ENCODE measurements at regions not wholly inside any gene's neighbourhood (a gene's known extent, or its start where the extent isn't known, plus 50 kb on each side); places are given as distances from the start of the nearest gene placed in this dataset.

DNA sequence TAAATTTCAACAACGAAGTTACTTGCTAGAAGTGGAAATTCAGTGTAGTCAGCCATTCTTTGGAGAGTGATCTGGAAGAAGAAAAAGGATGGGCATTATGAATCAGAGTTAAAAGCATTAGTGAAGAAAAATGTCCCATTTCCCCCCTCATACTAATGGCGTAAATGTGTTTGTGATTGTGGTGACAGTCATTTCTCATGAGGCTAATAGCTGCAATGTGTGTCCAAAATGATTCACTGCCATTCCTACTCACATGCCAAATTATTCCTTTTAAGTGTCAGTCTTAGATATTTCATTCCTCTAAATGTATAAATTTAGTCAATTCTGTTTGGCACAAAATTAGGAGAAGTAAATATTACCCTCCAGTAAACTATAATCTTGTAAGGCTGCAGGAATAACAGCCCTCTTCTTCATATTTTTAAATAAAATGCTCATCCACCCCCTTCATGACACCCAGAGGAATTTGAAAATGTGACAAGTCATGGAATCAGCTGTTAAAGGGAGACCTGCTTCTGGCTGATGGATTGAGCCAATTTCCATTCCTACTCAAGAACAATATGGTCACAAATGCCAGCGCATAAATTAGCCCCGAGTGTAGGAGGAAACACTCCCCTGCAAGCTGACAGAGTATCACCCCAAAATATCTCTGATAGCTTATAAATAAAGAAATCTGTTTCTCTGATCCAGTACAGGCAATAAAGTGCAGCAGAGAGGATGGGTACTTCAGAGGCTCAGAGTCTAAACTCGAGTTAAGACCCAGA is 912.3 kb upstream of the SEL1L start:
- no peak for DNase-seq (ENCODE audit: low read depth)

DNA sequence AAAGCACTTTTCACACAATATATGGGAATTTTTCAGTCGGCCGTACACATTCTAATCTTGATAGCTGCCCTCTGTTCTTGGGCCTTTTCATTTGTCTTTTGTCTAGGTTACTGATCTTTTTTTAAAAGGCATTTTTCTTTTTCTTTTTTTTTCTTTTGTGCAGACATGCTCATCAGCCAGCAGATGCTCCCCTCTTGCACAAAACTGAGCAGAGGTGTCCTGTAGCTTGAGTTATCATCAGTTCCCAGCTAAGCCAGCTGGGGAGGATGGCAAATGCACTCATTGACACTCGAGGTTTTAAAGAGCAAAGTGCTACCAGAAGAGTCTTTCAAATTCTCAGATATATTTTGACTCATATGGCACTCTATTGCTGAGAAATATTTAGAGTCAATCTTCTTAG is 913.9 kb upstream of the SEL1L start:
- DNase-seq (ENCODE audit: low read depth), result no peak

DNA sequence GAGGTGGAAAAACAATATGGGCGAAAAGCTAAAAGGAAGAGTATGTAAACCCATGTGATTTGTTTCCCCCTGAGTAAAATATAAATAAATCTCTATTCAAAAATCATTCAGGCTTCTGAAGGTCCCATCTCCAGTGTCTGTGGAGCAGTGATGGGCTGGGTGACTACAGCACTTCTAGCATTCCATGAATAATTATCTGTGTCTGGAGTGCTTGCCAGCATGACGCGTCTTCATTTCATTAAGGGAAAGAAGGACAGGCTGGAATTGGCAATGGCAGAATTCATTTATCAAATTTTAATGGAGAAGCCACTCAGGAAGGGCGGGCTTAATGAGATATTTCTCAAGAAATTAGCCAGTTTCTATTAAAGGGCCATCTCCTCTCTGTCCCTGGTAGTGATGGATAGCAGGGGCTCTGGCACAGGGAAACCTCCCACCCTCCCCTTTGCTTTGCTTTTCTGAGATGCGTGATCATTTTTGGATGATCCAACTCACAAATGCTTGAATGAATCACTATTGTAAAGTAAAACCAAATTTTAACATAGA is 916.3 kb upstream of the SEL1L start:
- no peak for DNase-seq (ENCODE audit: low read depth)

DNA sequence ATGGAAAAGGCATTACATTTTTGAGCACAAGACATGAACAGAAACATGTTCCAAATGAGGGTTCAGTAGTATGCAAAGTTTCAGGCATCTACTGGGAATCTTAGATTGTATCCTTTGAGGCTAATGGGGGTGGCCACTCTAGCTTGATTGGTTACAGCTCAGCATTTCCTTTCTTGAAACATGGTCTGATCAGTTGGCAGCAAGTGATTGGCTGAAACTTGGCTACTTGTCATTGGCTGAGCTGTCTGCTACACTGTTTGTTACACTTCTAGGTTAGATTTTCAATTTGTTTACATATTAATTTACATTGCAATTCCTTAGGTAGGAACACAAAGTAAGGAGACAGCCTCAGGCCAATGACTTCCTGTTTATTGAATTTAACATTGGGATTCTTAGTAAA is 918.0 kb upstream of the SEL1L start:
- no peak for DNase-seq (ENCODE audit: low read depth)

DNA sequence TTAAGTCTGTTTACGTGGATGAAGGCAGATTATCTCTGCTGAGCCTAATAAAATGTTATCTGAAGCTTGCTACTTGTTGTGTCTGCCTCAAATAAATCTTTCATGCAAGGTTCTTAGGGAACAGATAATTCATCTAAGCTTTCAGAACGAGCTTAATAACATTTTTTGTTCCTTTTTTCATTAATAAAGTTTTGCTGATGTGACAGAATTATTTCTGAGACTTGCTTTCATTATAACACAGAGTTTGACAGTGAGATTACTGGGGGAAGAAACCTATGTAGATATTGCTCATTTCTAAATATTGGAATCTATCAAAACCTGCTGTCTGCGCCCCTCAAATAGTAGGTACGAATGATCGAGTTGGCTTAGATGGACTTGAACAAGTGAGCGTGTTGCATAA is 948.7 kb upstream of the SEL1L start:
- DNase-seq (ENCODE audit: low read depth), result no peak

DNA sequence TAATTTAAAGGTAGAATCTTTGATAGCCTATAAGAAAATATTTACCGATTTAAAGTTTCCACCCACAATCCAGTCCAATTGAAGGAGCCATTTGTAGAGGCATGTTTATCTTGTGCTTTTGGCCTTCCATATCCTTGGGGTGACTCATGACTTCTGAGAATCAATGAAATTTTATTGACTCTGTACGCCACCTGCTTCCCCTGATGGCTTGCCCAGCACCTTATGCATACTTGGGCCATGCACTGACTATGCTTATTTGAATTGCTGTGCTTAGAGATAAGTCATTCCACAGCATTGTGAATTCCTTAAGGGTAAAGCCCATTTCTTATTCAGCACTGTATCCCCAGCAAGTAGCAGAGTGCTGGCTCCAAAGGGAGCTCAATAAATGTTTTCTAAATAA is 954.8 kb upstream of the SEL1L start:
- no peak for DNase-seq (ENCODE audit: low read depth)

DNA sequence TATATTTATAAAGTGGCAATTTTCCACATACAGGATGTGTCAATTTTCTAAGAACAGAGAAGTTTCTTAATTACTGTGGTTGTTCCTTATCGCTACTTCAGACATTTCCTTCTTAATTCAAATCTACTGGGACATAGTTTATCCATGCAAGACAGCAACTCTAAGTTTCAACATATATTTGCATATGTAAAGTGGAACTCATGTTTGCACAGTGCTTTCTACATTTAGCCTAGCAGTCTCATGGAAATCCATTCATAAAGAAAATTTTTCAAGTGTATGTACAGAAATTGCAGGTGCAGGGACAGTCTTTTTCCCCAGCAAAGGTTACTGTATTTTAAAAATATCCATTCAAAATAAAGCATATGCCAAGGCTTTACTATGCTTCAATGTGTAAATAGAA is 956.7 kb upstream of the SEL1L start:
- DNase-seq (ENCODE audit: low read depth), result no peak

DNA sequence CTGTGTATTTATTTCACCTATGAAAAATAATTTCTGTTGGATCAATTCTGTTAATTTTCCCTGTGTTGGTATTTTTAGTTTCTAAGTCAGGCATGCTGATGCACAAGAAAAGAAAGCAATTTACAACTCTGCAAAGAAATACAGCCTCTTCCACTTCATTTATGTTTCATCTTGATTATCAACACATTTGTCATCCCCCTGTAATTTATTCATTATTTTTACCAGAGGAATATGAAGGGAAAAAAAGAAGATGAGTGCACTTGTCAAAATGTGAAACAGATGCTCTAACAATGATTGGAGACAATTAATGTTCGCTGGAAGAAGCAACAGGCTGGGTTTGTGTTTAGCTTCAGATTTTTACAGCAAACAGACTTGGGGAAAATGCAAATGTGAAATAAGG is 958.5 kb upstream of the SEL1L start:
- DNase-seq (ENCODE audit: low read depth), result no peak

DNA sequence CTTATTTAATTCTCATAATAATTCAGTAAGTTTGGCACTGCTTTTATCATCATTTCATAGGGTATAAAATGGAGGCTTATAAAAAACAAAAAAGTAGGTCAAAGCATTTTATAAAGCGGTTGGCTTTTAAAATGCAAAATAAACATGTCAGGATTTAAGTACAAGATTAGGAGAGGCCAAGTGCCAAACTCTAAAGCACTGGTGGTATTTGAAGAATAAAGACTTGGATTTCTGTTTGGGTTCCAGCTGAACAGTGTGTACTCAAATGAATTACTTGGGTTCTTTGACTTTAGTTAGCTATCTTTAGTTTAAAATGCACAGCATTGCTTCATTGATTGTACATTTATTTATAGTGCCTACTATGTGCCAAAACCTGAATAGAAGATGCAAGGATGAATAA is 966.6 kb upstream of the SEL1L start:
- DNase-seq (ENCODE audit: low read depth), result no peak

DNA sequence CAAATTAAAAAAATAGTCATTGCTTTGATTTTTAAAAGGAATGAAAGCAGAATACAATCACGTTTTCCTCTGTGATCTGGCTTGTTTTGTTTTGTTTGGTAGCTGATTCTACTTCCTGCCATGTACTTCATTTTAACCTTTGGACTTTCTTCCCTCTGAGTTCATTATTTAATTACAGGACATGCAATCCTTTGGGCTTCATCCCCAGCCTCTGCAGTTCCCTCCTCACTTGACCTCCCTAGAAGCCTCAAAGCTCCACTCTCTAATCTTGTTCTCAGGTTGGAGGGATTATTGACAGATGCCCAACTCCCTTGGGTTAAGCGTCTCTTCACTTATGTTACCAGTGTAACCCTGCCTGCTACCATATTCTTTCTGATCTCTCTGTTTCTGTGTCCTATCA is 967.9 kb upstream of the SEL1L start:
- no peak for DNase-seq (ENCODE audit: low read depth)

DNA sequence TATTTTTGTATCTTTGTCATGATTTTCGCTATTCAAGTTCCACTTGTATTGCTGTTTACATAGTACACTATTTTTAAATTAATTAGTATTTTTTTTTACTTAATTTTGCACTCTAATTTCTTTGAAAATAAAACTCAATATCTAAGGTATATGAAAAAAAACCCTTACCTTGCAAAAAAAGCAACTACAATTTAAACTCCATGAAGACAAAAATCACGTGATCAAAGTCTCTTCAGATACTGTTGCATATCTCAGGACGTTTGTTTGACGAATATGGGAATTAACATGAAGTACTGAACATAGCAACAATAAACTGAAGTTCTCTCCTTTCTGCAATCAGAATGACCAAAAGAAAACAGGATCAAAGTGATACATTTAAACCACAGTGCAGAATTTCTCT is 968.4 kb upstream of the SEL1L start:
- no peak for DNase-seq (ENCODE audit: low read depth)

DNA sequence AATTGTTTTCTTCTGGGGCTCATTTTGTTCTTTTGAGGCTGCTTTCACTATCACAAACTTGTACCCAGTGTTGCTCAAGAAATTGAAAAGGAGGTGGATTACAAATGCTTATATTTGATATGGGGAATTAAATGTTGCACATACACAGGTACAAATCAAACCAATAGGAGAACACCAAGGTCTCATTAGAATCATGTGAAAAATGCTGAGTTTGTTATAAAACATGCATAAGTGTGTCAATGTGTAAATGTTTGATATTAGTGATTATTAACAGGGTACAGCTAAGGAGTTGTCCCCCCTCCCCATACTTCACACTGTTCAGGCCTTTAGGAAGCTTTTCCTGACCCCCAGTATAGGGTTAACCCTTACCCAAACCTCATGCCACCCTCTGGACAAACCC is 971.2 kb upstream of the SEL1L start:
- DNase-seq (ENCODE audit: low read depth), result no peak

DNA sequence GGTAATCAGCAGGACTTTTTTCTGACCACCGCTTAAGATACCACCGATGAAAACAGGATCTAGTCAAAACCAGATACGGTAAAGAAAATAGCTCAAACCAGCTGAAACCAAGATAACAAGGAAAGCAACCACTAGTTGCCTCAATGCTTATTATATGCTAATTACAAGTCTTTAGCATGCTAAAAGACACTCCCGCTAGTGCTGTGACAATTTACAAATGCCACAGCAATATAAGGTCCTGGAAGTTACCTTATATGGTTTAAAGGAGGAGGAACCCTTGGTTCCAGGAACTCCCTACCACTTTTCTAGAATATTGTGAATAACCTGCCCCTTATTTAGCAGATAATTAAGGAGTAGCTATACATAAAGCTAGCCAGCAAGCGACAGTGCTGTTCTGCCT is 976.4 kb upstream of the SEL1L start:
- no peak for DNase-seq (ENCODE audit: low read depth)

DNA sequence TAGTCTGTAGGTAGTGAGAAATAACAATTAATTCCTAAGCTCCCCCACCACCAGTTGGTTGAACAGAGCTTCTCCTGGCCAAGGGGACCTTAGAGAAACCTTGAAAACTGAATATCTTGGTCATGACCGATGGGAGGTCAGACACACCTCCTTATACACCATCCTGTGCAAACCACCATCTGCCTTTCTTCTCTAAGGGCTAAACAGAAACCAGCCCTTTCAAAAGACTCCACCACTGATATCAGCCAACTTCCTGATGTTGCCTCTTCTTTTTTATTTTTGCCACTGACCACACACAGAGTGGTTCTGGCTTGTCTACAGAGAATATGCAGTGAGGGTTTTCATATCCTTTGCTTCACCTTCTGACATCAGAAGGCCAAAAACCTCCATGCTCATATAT is 977.7 kb upstream of the SEL1L start:
- no peak for DNase-seq (ENCODE audit: low read depth)

DNA sequence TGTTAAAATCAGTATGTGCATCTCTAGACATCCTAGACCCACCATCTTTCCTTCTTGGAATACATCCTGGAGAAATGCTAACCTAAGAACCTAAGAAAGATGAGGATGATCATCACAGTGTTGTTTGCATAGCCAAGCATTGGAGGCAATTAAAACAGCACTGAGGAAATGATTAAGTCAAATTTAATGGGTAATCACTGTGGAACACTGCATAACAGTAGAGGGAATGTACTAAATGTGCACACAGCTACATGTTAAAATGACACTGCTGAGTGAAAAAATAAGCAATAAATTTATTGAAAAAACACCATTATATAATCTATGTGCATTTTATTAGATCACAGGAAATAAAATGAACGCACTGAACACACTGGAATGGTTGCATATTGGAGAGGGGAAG is 987.1 kb upstream of the SEL1L start:
- no peak for DNase-seq (ENCODE audit: low read depth)

DNA sequence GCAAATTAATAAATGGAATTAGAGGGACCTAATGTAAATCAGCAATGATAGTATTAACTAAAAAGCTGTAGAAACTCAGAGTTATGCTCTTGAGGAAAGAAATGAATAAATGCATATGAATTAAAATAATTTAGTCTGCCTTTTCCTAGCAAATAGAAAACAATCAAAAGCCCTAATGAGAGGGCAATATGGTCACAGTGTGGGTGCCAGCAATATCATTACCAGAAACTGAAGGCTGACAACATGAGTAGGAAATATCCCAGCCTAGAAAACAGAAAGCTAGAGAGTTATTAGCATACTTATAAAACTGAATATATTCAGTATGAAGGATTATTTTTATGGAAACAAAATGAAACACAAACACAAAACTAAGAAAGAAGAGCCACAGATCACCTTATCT is 987.5 kb upstream of the SEL1L start:
- DNase-seq (ENCODE audit: low read depth), result no peak

DNA sequence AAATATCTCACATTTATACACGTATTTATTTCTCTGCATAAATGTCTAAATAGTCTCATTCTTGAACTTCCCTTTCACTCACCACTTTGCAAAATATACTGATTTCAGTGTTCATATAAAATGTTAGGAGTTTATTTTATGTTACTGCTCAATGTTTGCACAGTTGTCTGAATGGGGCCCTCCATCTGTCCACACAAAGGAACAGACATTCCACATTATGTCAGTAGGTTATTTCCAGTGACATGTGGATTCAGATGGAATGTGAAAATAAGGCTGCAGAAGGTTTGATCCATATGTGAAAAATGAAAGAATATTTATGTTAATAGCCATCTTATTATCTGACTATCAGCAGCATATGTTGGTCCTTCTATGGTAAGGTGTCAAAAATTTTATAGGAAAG is 994.4 kb upstream of the SEL1L start:
- no peak for DNase-seq (ENCODE audit: low read depth)

DNA sequence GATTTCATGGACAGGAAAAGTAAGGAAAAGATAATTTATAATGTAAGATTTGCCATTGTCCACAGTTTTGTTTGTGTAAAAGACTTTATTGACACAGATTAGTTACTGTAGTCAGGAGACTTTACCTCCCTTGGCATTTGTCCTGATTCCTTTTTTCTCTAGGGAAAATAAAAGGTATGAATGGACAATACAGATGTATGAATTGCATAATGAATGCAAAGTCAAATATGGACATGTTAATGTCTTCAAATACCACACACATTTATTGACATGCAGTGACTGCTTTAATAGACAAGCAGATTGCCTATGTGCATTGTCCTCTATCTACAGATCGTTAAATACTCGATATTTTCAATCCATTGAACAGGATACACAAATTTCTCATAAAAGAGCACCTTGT is 999.7 kb upstream of the SEL1L start:
- no peak for DNase-seq (ENCODE audit: low read depth)

DNA sequence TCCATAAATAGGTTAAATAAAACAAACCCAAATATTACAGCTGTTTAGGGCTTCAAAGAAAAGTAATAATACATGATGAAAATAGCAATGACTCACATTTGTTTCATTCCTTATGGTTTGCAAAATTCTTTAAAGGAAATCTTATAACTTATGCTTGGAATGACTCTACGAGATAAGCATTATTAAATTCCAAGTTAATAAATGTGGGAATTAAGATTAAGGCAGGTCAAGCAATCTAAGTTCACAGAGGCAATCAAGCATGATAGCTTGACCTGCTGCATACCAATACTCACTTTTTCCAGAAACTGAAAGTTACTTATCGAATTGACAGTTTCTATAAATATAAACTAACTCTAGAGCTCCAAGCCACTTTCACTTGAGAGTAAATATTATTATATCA is 1002.9 kb upstream of the SEL1L start:
- no peak for DNase-seq (ENCODE audit: low read depth)

DNA sequence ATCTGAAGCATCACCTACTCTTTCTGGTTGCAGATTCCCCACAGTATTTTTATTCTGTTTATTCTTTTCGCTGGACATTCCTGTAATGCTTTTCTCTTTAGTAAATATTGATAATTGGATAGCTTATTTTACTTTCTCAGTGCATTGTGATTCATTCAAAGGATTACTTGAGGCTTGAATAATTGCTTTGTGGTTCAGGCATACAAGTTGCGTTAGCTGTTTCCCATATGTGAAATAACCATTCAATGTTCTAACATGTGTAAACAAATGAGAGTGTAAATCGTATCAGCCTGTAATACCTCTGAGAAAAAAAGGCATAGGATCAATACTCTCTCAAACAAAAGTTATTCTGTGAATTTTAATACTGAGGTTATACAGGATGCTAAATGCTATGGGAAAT is 1004.2 kb upstream of the SEL1L start:
- no peak for DNase-seq (ENCODE audit: low read depth)

DNA sequence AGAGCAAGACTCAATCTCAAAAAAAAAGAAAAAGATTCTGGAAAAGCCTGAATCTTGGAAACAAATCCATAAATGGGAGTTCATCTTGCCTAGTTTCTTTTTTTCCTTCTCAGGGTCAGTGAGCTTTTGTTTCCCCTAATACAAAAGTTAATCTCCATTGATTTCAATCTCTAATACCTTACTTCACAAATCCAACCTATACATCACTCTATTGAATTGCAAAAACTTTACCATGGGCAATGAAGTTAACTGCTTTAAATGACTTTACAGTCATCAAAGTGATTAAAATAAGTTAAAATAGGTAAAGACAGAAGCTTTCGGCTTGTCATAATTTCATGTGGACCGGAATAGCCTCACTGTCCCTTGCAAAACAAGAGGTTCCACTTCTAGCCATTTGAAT is 1012.7 kb upstream of the SEL1L start:
- no peak for DNase-seq (ENCODE audit: low read depth)

DNA sequence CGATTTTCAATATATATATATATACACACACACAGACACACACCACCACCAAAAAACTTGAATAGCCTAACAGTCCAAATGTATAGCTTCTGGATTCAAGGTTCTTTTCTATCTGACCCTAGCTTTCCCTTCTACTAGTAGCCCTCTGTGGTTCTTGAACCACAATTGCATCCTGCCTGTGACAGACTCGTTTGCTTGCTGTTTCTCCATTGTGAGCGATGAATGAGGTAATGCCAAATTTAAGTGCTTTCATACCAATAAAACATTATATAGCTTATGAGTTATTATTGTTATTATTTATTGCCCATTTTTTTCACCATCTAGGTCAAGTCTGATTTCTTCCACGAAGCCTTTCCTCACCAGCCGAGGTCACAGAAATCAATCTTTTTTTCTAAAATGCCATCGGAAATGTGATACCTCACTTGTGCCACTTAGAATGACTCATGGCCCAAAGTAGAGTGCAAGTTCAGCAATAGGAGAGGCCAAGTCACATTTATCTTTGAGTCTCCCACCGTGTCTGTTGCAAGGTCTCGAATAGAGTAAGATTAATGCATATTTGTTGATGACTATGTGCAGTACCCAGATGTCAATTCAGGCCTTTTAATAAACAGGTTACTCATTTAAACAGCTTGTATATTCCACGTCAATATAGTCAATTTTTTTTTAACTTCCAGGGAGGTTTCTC is 1015.8 kb upstream of the SEL1L start:
- no peak for DNase-seq (ENCODE audit: low read depth)

DNA sequence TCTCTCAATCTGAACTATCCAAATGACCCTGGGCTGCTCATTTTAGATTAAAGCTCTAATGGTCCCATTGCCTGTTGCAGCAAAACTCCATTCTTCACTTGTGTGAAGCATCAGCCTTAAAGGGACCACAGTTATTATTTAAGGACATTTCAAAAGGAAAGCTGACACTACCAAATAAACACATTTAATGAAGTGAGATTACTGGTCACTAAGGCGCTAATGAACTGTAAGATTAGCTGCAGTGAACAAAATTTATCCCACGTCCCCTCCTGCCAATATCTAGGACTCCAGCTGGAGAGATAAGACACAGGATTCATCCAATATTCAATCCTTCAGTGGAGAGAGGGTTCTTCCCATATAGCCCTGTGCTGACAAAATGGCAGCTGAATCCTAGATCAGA is 1029.2 kb upstream of the SEL1L start:
- no peak for DNase-seq (ENCODE audit: low read depth)

DNA sequence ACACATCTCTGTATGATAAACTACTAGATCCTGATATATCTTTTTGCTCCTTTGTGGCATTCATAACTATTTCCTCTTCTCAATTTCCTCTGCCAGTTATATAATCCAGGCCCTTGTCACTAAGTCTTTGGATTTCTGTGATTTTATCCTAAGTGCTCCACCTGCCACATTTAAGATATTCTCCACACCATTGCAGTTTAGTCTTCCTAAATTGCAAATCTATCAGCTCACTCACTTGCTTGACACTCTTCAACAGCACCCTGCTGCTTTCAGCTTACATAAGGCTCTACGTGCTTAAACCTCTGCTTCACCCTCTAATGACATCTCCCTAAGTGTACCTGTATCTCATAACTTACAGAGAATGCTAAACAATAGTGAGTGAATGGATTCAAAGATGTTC is 1032.2 kb upstream of the SEL1L start:
- no peak for DNase-seq (ENCODE audit: low read depth)

Measured in T follicular helper cell (primary cell).